ENCODE measurements at regions not wholly inside any gene's neighbourhood (a gene's known extent, or its start where the extent isn't known, plus 50 kb on each side); places are given as distances from the start of the nearest gene placed in this dataset.
"Not testable (repeated sequence)": the region's sequence is repeated elsewhere in the genome, so short reads cannot be mapped to it uniquely, and the experiment has no call there.

DNA sequence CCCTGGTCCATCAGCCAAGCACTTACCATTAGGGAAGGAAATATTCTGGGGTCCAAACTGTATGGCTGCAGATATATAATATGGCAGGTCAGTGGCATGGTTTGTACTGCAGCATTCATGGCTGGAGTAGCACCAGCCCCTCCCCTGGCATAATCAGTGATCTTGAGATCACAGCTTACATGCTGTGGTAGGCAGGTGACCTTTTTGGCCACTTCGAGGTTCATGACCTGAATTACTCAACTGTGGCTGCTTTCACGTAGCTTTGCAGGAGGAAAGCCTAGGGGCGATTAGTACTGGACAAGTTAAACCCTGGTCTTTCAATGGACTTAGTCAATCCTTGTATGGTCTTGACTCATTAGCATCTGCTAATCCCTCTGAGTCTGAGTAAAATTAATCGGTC is 169.8 kb downstream of the SPRY2 start:
- DNase-seq, result no peak

DNA sequence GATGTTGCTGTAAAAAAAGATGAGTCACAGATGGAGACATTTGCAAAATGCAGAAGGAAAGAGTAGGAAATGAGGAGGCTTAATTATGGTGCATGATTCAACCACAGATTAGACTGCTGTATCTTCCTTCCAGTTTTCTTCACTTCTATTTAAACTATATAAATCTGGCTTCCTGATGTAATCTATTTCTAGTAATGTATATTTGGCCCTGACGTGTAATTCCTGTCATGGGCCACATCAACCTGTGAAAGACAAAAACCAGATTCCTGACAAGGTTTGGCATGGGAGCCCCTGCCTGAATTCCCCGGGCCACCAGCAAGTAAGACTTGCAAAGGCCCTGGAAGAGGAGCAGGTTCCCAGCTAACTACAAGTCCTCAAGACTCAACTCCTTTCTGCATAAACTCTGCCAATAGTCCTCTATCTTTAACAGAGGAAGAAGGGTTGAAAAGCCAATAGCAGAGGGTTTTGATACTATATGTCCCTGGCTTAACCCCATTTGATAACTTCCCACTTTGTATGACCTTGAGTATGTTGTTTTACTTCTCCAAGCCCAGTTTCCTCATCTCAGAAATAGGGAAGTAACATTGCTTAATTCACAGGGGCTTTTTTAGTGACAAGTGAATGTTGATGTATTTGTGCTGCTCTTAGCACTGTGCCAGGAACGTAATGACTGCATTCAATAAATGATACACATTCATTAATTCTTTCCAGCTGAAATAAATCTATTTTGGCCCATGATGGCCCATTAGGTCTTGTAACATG is 172.7 kb downstream of the SPRY2 start:
- no peak for DNase-seq

DNA sequence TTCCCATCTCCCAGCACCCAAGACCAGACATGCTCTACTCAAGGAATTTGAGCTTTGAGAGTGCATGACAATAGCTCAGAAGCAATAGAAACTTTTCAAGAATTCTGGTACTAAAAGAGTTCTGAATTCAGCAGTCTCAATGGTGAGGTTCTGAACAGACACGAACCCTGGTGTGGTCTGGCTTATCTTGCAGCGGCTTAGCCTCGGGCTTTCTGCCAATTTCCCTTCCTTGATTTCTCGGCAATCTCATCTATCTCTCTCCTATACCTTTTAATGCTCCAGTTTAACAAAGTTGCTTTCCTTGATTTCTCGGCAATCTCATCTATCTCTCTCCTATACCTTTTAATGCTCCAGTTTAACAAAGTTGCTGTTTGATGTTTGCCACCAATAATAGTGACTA is 174.6 kb downstream of the SPRY2 start:
- no peak for DNase-seq

DNA sequence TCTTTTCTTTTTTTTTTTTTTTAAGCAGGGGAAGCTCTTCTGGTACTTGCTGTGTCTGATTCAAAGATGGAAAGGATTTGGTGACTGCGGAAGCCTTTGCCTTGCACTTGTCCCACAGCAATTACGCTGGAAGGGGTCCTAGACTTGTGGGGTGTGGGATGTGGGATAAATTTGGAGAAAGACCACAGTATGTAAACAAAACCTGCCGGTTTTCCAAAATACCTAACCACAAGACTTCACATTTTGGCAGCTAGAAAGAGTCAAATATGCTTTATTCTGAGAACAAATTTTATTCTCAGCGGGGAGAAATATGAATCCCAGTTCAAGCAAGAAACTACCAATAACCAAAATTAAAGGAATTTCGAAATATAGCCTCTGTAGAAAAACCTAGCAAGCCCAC is 176.5 kb downstream of the SPRY2 start:
- DNase-seq, result no peak

DNA sequence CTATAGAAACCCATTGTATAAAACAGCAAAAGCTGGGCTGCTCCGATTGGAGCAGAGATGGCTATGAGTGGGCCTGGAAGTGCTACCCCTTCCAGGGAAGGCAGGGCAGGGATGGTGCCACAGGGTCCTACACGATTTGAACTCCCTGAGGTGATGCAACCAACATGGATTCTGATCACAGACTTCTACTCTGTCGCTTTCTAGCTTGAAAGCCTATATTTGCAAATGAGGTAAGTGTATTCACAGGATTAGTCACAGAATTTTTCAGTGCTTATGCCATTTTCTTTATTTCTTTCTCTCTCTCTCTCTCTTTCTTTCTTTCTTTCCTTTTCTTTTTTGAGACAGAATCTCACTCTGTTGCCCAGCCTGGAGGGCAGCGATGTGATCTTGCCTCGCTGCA is 179.0 kb downstream of the SPRY2 start:
- DNase-seq, result no peak

DNA sequence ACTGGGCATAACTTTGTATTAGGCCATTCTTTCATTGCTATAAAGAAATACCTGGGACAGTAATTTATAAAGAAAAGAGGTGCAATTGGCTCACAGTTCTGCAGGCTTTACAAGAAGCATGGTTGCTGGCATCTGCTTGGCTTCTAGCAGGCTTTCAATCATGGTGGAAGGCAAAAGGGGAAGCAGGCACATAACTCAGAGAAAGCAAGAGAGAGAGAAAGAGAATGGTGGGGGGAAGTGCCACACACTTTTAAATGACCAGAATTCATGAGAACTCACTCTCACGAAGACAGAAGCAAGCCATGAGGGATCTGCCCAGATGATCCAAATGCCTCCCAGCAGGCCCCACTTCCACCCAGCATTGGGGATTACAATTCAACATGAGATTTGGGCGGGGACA is 179.7 kb downstream of the SPRY2 start:
- DNase-seq, result no peak

DNA sequence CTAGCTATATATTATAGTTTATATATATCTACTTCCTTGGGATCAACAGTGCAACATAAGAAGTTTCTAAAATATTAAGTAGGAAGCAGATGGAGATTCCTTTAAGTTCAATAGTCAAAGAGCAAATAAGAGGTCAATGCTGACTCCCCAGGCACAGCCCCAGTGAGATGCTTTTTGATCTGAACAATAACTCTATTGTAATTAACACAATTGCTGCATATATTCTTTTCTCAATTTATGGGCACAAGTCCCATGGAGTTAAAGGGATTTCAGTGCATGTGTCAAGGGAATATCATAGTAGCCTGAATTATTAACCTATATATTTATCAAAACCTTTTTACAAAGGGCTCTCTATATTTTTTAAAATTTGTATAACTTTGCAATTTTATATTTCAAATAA is 180.8 kb downstream of the SPRY2 start:
- DNase-seq, result no peak

DNA sequence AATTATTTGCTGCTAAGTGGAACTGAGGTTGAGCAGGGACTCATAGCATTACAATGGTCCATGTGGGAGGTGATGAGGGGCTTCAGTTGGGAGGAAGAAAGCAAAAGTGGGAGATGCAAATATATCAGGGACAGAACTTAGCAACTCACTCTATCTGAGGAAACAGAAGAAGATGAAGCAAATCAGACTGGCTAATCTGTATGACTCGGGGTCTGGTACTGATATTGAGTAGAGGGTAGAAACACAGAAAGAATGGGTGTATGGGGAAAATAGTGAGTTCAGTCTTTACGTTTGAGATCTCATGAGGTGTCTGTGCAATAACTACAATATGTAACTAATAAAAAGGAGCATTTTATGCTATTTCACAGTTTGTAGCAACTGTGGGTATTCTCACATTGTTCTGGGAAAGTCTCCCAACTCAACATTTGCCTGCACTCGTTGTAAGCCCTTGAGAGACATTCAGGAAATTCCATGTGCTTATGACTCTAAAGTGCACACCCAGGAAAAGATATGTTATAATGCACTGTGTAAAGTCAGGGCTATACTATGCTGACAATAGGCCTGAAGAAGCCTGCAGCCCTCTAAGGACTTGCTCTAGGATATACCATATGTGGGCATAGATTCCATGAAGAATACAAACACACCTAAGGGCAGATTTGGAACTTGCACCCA is 183.5 kb downstream of the SPRY2 start:
- DNase-seq, result no peak

DNA sequence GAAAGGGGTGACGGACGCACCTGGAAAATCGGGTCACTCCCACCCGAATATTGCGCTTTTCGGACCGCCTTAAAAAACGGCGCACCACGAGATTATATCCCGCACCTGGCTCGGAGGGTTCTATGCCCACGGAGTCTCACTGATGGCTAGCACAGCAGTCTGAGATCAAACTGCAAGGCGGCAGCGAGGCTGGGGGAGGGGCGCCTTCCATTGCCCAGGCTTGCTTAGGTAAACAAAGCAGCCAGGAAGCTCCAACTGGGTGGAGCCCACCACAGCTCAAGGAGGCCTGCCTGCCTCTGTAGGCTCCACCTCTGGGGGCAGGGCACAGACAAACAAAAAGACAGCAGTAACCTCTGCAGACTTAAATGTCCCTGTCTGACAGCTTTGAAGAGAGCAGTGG is 188.8 kb downstream of the SPRY2 start:
- DNase-seq, result not testable (repeated sequence)

DNA sequence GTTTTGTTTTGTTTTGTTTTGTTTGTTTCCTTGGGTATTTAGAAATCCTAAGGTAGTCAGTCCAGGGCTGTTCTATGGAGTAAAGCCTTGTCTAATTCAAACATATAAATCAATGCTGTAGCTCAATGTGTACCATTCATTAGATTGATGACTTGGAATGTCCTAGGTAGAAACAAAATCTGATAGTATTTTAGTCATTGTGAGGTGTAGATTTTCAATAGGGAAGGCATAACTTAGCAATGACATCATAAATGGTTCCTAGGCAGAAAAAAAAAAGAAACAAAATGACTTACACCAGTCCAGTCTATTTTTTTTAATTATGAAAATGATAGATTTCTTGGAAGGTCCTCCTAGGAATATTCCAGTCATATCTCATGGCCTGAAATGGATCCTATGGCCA is 189.9 kb downstream of the SPRY2 start:
- DNase-seq, result no peak

DNA sequence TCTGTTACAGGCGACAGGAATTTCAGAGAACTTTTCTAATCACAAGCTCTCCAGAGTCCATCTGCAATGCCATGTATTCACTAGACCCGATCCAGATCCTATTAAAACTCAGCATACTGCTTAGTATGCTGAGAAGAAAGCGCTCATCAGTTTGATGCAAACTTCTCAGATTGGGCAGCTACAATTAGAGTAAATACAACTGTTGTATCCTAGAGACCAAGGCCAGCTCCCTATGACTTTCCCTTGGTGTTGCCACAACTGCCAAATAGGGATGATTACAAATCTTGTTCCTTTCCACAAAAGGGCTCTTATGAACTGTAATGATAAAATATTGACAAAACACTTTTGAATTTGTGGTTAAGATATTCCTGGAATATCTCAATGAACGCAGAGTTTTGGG is 191.2 kb downstream of the SPRY2 start:
- DNase-seq, result no peak

DNA sequence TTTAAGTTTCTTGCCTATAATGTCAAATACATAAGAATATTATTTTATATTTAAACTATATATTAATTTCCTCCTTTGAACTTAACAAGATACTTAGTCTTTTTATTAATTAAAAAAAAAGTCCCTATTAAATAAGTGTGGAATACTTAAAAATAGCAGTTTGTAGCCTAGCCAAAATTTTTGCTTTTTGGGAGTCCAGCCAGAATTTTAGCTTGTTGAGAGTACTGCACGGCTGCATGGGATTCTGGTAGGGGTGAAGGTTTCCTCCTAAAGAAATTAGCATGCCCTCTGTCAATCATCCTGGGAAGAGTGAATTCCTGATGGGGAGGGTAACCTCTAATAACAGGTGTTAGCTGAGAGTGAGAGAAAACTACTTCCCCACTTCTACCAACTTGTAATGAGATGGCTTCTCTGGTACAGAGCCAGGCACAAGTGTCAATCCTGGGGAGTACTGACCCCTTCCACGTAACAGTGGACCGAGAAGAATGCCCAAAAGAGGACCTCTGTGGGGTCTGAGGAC is 195.7 kb downstream of the SPRY2 start:
- DNase-seq, result no peak

DNA sequence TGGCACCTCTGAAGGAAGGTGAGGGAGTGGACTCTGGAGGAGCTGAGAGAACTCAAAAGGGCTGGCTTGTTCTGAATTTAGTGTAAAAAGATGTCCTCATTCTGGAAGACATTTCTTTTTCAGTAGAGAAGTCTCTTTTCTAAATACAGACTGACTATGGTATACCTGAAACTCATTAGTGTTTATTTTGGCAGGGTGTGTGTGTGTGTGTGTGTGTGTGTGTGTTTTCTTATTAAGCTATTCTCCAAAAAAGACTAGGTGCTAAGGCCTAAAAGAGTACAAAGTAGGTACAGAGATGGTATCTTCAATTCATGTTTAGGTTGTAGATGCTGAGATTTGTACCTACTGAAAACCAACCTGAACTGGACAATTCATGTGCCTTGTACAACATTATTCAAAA is 196.4 kb downstream of the SPRY2 start:
- no peak for DNase-seq

DNA sequence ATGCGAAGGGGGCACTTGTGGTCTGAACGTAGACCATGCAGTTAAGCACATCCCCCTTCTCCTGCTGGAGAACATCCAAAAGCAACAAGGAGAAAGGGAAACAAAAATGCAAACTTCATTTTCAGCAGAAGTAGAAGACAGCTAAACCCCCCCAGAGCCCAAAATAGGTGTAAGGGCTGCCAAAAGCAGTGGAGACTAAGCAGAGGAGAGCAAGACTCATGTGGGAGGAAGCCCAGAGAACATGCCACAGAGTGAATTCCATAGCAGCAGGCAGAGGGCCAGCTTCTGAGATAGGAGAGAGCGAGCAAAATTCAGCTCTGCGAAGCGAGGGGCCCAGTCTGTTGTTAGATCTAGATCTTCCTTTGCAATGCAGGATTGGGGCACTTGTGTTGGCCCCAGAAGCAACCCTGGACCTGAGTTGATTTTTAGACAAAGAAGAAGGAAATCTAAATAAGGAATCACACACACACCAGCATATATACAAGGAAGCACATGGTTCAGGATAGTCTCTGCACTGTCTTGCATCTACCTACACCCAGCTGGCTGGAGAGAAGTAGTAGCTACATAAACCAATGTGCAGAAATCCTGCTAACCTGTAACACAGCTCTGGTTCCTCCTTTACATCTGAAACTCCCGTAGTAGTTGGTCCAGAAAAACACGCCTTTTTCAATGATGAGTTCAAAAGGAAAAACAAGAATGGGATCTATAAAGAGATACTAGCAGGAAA is 199.6 kb downstream of the SPRY2 start:
- DNase-seq, result no peak

DNA sequence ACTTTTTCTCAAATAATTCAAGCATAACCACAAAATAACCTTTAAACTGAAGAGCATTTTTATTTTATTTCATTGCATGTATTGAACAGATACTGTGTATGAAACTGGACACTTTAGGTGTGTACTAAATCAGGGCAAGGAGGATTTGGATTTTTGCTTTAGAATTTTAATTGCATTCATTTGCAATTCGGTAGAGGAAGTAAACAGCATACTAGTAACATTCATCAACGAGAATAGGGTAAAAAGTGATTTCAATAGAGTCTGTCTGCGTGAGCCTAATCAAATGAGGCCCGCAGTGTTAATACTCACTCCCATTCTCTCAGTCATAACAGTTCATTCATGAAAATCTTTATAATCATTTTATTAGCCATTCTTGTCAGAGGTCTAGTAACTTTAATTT is 200.2 kb downstream of the SPRY2 start:
- no peak for DNase-seq

DNA sequence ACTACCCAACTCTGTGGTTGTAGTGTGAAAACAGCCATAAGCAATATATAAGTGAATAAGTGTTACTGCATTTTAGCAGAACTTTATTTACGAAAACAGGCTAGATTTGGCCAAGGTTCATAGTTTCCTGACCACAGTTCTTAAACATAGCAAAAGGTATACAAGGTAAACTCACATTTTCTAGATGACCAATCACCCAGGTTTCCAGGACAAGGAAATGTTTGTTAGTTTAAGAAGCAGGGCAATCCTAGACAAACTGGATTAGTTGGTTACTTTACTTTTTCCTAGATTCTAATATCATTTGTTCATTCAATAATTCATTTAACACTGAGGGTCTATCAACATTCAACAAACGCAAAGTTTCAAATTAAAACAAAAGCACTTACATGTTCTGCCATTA is 201.7 kb downstream of the SPRY2 start:
- no peak for DNase-seq

DNA sequence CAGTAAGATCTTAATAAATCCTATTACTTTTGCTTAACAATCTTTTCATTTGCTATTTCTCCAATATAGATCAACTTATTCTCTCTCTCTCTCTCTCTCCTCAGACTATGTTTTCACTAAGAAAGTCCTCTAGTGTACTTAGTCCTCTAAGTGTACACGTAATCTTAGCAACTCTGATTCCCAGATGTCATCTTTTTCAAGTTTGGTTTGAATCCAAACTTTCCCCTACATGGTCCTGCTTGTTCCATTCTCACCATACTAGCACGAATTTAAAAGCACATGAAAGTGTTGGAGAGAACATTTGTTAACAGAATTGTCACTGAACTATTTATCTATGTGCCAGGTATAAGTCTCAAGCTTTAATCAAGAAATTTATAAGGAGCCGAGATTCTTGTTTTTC is 202.9 kb downstream of the SPRY2 start:
- DNase-seq, result no peak

DNA sequence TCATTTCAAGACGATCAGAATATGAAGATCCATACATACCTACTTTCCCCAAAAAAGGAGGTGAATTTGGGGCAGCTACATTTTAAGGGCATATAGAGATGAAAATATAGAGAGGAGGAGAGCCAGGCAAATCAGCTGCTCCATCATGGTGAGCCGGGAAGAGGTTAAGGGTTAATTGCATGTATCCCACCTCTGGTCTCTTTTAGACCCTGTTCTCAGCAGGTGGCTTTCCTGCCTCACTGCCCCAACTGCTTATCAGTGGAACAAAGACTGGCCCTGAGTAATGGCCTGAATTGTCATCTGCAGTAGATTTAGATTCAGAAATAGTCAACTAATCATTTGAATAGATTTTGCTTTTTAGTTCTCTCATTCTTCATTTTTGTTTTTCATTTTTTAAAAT is 206.6 kb downstream of the SPRY2 start:
- DNase-seq, result no peak

DNA sequence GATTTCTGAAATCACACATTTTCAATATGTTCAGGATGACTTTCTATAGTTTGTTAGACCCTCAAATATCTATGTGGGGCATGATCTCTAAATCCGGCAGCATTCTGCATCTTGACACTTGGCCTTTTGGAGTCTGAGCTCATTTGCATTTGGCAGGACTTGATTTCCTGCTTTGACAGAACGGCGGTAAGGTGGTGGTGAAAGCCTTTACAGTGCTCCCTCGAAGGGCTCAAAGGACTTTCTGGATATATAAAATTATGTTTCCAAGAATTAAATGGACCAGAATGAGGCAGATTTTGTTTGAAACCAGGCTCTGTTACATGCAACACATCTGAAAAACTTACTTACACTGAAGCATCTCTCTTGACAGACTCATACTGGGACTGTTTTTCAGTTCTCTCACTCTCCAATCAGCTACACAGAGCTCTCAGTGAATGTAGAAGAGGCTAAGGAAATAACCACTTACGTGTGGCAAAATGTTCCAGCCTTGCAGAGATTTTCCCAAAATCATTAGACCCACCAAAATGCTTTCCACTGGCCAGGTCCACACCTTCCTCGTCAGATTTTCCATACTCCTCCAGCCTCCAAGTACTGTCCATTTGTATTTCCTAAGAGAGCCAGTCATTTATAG is 207.2 kb downstream of the SPRY2 start:
- DNase-seq, result no peak

DNA sequence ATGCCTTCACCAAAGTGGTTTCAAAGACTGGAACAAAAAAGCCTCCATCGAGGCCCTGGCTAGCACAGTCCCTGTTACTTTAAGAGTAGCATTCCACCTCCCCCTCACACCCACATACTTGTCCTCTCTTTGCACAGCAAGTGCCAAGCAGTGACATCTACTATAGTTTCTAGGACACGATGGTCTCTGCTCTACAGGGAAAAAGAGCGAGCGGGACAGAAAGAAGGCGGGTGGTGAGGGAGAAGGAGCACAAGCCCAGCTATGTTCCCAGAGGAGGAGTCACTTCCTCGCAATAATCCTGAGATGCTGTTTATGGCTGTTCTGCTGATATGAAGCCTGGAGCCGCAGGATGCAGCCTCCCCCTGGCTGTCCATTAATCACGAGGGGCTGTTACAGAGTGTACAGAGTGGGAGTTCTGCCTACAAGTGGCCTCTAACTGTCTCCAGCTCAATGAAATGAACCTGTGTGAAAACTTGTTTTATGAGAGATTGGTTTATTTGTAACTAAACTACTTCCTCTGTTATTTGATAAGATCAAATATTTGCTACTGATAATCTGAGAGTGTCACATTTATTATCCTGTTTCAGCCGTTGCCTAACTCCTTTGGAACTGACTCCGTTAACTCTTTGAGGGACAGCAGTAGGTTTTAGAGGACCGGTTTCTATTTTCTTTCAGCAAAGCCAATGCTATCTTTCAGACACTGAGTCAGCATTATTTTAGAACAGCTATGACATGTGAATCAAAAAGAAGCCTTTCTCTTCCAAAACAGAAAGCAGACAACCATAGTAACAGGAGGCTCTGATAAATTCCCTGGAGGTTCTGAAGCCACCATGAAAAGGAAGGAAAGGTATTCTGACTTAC is 208.0 kb downstream of the SPRY2 start:
- DNase-seq, result no peak

DNA sequence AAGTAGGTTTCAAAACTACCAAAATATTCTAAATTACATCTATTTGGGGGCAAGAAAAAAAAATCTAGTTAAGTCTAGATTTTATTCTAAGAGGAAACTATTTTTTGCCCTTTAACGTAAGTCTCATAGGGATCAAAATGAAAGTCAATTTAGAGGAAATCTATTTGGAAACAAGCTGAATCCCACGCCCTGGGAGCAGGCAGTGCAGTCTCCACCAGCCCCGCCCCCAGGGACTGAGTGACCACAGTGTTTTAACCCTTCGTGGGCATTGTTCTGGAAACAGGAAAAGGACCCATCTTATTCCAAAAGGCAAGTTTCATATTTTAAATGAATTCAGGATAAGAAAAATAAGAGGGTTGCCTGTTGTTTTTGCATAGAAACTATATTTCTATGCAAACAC is 209.7 kb downstream of the SPRY2 start:
- DNase-seq, result no peak

DNA sequence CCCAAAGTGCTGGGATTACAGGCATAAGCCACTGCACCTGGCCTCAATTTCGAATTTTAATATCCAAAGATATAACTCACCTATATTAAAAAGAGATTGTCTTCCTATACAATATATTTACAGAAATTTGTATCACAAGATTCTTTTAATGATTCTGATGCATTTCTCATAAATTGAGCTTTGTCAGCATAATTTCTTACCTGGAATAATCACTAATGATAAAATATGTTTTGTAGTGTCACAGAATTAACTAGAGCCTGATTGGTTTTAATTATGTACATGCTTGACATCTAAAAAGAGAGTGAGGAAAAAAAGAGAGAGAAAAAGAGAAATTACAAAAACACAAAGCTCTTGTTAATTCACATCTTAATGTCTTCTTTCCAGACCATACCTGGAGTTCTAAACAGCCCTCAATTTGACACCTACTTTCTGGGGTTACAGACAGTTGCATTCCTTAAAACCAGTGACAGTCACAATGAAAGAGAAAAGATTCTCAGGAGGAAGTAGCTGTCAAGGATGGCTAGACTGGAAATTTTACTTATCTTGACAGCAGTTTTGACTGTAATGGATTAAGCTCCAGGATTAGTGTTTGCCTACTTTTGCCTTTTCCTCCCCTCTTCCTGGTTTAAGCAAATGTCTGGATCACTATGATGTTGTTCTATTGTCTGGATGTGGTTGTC is 214.4 kb downstream of the SPRY2 start:
- DNase-seq, result no peak

All from GOT3 (cell line).